ENCODE measurements at regions not wholly inside any gene's neighbourhood (a gene's known extent, or its start where the extent isn't known, plus 50 kb on each side); places are given as distances from the start of the nearest gene placed in this dataset.

DNA sequence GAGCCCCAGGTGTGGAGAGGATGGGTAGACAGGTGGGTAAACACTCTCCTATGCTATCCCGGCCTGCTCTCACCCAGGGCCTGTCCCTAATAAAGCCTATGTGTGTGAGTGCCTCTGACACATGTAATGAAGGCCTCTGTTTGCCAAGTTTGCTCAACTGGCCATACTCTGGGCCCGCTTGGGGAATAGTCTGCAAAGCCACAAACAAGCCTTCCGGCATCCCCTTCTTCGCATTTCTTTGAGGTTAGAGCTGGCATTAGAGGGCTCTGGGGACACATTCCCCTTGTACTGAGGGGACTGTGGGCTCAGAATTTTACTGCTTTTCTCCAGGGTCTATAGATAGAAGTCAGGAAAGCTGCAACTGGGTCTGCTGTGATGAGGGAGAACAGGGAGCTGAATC lies 240.5 kb downstream of the C12orf75 start:
- TF ChIP-seq CTCF (IDR thresholded peaks at IDR 0.05; ENCODE audit: low read length) (no peak), EZH2 (IDR thresholded peaks at IDR 0.05; ENCODE audit: borderline replicate concordance, low read length) (no peak)

All from OCI-LY1 (cell line).